Muscle layer of colon (tissue), 2 donors: ENCODE measurements at regions not wholly inside any gene's neighbourhood (a gene's known extent, or its start where the extent isn't known, plus 50 kb on each side); places are given as distances from the start of the nearest gene placed in this dataset.
"Not testable (repeated sequence)": the region's sequence is repeated elsewhere in the genome, so short reads cannot be mapped to it uniquely, and the experiment has no call there.

Source experiments
- H3K27ac ChIP-seq: one replicate; pipeline ENCODE4 v1.7.0; 2013; ENCODE audit warnings: low read depth, mild to moderate bottlenecking, low read length, moderate library complexity
- H3K27me3 ChIP-seq, 2 donors: one replicate each; pipeline ENCODE4 v1.7.0; 2013; ENCODE audit warnings: low read length in 2 of 2, mild to moderate bottlenecking in 2 of 2; ENCODE audit not compliant: insufficient read depth in 2 of 2, control insufficient read depth in 1 of 2
- H3K36me3 ChIP-seq: one replicate; pipeline ENCODE4 v1.7.0; 2013; ENCODE audit warnings: mild to moderate bottlenecking, low read length; ENCODE audit not compliant: insufficient read depth
- H3K4me1 ChIP-seq: one replicate; pipeline ENCODE4 v1.7.0; 2013; ENCODE audit warnings: mild to moderate bottlenecking, low read length; ENCODE audit not compliant: insufficient read depth
- H3K4me3 ChIP-seq, 2 donors: one replicate each; pipeline ENCODE4 v1.7.0; 2013; ENCODE audit warnings: low read length in 2 of 2, low read depth in 1 of 2, mild to moderate bottlenecking in 1 of 2, moderate library complexity in 1 of 2
- H3K9ac ChIP-seq: one replicate; pipeline ENCODE4 v1.7.0; 2013; ENCODE audit warnings: low read length
- H3K9me3 ChIP-seq: one replicate; pipeline ENCODE4 v1.7.0; 2013; ENCODE audit warnings: mild to moderate bottlenecking, low read length
- donor health status: abdominal sarcoma.
- donor health status: Adenocarcinoma of cecum.

DNA sequence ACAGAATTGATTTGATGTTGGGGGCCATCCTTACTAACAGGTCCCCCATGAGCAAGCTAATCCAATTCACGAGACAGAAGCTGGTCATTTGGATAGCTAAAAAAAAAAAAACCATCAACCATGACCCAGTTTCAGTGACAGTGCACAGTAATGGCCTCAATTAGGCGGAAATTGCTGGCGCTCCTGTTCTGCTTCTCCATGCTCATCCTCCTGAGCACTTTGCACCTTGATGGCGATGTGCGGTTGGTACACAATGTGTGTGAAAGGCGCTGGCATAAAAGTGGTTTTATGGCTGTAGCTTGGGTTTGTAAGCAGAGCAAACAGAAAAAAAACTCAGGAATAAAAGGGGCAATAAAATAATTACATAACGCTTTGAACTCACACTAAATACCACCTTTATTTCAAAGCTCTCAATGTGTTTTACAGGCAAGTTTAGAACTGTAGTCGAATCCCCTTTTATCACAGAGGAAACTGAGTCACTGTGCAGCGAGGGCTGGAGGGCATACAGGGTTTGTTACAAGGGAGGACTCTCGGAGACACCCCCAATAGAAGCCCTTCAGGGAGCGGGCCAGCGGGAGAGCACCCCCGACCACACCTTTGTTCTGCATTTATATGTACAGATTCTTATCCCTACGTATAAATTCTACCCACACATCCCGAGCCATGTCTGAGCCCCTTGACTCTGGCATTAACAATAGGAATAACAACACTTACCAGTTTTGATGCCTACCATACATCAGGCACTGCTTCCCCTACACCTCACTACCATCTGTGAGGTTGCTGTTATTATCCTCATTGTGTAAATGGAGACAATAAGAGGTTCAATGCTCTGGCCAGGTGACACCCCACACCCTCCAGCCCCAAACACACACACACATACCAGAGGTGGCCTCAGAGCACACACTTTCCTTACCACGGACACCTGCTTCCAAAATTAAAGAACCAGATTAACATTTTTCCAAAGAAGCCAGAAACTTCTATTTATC is 213.5 kb upstream of the IRF2BP2 start:
- no peak overlapping the region for H3K9ac ChIP-seq
- no peaks in the 10 kb centered on the region for H3K9me3 ChIP-seq
- H3K27ac ChIP-seq = no peak overlapping the region
- no peaks in the 10 kb centered on the region for H3K36me3 ChIP-seq
- H3K27me3 ChIP-seq = no peaks in the 10 kb centered on the region
- peaks cover 6% of the 10 kb centered on the region for H3K4me1 ChIP-seq
- H3K4me3 ChIP-seq = no peak overlapping the region

DNA sequence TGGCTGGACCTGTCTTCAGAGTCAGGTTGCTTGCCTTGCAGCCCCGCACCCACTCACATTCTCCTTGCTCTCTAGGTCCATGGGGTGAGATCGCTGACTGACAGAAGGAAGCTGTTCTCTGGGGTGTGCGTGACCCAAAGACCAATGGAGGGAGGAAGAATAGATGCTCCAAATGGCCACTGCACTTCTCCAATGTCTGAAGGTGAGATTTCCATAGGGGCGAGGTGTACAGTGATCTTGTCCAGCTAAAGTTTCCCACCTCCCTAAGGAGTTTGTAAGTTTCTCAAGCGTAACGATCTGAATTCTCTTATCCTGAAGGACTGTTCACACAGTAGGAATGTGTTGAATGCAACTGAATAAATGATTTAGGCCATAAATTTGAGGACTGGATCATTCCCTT is 211.9 kb upstream of the IRF2BP2 start:
- no peak overlapping the region for H3K27ac ChIP-seq
- H3K36me3 ChIP-seq = no peaks in the 10 kb centered on the region
- no peaks in the 10 kb centered on the region for H3K9me3 ChIP-seq
- H3K4me3 ChIP-seq = no peak overlapping the region
- no peaks in the 10 kb centered on the region for H3K27me3 ChIP-seq
- no peak overlapping the region for H3K9ac ChIP-seq
- peaks cover 16% of the 10 kb centered on the region for H3K4me1 ChIP-seq

DNA sequence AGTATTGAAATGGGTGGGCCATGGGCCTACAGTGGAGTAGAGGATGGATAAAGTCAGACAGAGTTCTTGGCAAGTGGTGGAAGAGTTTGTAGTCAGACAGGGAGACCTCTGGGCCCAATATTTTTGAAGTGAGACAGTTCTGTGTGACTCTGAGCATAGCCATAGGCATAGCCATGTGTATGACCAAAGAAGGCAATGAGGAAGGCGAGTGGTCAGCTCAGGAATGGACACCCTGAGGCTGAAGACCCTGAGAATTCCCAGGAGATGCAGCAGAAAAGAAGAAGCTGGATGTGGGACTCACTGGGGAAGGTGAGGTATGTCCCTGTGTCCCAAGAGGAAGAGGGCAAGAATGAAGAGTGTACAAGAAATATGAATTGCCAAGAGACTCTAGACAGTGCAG is 210.6 kb upstream of the IRF2BP2 start:
- peaks cover 16% of the 10 kb centered on the region for H3K4me1 ChIP-seq
- H3K27me3 ChIP-seq = no peaks in the 10 kb centered on the region
- no peak overlapping the region for H3K27ac ChIP-seq
- H3K9ac ChIP-seq = no peak overlapping the region
- H3K9me3 ChIP-seq = no peaks in the 10 kb centered on the region
- no peaks in the 10 kb centered on the region for H3K36me3 ChIP-seq
- no peak overlapping the region for H3K4me3 ChIP-seq

DNA sequence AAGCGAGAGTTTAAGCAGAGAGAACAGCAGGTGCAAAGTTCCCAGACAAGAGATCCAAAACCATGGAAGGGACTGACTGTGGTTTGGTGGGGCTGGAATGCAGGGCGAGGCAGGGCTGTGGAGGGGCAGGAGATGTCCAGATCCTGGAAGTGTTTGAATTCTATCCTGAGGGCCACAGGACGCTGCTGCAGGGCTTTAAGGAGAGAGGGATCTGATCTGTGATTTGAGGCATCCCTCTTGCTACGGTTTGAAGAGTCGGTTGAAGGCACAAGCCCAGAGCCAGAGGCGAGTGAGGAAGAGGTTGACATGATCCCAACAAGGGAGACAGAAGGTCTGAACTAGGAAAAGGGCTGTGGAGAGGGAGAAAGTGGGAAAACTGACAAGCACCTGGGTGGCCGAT is 209.9 kb upstream of the IRF2BP2 start:
- H3K36me3 ChIP-seq, H3K27ac ChIP-seq, H3K9ac ChIP-seq, H3K4me3 ChIP-seq, H3K9me3 ChIP-seq, H3K27me3 ChIP-seq: not testable (repeated sequence)
- H3K4me1 ChIP-seq = peaks cover 16% of the 10 kb centered on the region

DNA sequence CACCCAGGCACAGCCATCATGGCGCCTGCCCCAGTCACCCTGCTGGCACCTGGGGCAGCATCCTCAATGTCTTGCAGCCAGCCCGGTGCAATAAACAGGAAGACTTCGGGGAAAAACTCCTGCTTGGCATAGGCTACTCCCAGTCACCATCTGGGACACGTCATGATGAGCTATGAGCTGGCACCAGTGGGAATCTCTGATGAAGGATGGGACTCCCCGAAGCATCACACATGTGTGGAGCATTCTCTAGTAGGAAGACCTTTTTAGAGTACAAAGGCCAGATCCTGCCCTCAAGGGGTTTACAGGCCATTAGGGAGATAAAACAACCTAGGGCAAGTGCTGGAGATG is 208.0 kb upstream of the IRF2BP2 start:
- Histone ChIP-seq H3K4me1 (peaks cover 16% of the 10 kb centered on the region), H3K27ac (peak overlapping the region; percentile 58)
- H3K36me3 ChIP-seq, H3K27me3 ChIP-seq, H3K9ac ChIP-seq, H3K9me3 ChIP-seq, H3K4me3 ChIP-seq: not testable (repeated sequence)

DNA sequence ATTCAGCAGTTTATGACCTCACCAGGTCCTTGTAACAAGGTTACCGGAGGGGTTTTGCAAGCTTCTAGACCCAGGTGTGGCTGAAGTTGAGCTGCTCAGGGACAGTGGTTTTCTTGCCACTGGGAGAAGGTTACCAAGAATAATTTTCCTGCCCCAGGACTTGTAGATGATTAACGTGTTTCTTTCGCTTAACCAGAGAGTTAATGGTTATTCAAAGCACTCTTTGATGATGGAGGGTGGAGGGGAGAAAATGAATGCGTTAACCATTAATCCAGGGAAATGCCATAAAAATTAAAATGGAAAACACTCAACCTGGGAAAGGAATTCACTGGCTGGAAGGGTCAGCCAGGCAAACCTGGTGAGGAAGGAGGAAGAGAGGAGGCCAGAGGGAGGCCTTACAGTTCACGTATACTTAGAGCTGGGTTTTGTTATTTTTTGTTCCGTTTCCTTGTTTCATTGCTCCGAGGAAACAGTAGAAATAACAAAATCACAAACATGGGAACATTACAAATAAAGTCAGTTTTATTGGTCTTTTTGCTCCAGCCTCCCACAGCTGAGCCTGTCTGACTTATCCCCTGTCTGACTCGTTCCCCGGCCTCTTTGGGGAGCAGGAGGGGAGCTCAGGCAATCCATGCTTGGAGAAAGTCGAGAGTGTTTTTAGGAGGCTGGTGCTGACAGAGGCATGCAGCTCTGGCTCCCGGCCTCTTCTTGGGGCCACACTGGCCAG is 207.5 kb upstream of the IRF2BP2 start:
- H3K27me3 ChIP-seq, H3K9ac ChIP-seq, H3K36me3 ChIP-seq, H3K9me3 ChIP-seq, H3K4me3 ChIP-seq: not testable (repeated sequence)
- H3K4me1 ChIP-seq = peaks cover 16% of the 10 kb centered on the region
- H3K27ac ChIP-seq = peak overlapping the region; percentile 58

DNA sequence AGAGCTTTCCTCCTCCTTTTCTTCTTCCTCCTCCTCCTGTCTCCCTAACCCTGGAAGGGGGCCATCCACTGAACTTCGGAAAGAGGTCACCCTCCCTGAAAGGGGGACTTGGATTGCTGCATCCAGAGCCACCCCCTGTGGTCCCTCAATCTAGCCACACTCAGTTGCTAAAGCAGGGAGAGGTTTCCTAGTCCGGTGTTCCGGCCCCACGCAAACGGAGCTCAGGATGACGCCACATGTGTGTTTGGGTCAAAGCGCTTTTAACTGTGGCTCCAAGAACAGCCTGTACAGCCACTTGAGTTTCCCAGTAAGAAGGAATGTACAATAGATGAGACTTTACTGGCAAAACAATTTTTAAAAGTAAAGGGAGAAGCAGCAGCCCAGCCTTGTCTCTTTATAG is 206.9 kb upstream of the IRF2BP2 start:
- Histone ChIP-seq H3K27ac (peak overlapping the region; percentile 58), H3K4me1 (peaks cover 16% of the 10 kb centered on the region)
- H3K4me3 ChIP-seq, H3K36me3 ChIP-seq, H3K27me3 ChIP-seq, H3K9ac ChIP-seq, H3K9me3 ChIP-seq: not testable (repeated sequence)

DNA sequence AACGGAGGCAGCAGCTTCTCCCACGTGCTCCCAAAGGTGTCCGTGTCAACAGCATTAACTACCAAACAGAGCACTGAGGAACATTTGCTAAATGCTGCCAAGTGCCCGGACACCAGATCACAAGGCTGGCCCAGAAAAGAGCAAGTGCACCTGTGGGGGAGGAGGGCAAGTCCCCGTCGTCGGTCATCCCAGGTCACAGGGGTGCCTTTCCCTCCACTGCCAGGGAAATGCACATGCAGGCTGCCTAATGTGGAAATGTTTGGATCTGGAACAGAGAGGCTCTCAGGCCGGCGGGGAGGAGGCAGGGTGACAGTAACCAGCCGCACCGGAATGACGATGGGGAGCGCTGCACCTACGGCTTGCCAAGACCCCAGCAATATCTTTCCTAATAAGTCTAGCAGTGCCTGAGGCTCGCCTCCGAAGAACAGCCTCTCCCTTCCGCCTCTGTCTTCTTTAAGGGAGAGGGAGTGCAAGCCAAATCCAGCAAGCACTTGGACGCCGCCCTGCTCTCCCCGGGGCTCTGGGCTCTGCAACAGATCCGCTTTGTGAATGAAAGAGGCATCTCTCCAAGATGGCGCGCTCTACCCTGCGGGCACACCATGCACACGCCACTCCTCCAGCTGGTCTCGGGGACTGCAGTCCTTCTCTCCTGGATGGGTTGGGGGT is 206.3 kb upstream of the IRF2BP2 start:
- H3K4me3 ChIP-seq, H3K27ac ChIP-seq, H3K9me3 ChIP-seq, H3K36me3 ChIP-seq, H3K27me3 ChIP-seq, H3K9ac ChIP-seq: not testable (repeated sequence)
- H3K4me1 ChIP-seq = peaks cover 16% of the 10 kb centered on the region

DNA sequence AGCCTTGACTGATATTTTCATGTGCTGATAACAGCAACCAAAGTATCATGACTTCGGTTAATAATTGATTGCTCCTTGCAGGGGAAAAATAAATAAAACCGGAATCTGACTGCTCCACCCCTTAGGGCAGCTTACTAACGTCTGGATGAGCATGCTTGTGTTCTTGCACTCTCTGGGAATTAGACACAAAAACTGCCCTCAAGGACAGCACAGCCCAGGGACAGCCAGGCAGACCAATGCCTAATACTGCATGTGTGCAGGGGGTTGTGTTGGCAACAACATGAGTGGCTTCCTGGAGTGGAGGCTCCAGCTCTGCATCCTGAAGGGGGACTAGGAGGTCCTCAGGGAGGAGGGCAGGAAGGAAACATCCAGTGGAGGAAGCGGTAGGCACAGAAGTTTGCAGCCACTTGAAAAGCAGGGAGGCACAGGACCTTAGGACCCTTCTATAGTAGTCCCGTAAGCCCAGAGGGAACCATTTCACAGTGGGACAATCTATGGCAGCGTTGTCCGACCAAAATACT is 205.4 kb upstream of the IRF2BP2 start:
- H3K27ac ChIP-seq, H3K9ac ChIP-seq, H3K4me3 ChIP-seq, H3K27me3 ChIP-seq, H3K4me1 ChIP-seq, H3K9me3 ChIP-seq, H3K36me3 ChIP-seq: not testable (repeated sequence)

DNA sequence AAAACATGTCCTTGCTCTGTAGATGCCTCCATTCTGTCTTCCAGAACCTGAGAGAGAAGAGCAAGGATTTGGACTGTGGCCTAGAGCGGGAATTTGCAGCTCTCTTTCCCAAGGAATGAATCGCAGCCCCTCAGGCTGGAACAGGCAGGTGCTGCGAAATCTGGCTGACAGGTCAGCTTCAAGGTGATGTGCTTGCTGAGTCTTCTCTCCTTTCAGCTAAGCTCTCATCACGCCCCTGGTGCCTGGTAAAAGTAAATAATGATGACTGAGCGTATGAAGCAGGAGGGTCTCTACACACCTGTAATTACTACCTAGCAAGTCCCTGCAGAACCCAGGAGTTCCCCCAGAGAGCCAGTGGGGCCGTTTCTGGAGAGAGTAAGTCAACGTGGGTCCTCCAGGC is 204.3 kb upstream of the IRF2BP2 start:
- H3K36me3 ChIP-seq, H3K27ac ChIP-seq, H3K9ac ChIP-seq, H3K9me3 ChIP-seq, H3K4me3 ChIP-seq, H3K27me3 ChIP-seq: not testable (repeated sequence)
- peaks cover 14% of the 10 kb centered on the region for H3K4me1 ChIP-seq

DNA sequence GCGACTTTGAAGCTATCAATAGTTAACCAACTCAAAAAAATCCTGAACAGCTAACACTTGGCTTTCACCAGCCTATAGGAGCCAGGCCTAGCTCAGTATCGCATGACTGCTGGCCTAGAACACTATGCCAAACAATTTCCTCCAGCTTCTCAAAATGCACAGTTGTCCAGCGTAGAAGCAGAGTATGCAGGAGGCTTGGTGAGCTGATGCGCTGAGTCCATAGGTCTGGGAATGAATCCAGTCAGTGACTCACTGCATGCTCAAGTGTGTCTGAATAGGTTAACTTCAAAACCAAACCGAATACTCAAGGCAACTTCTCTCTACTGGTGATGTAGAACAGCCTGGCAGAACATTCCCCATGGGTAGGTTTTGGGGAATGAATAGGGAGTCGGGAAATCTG is 201.8 kb upstream of the IRF2BP2 start:
- not testable (repeated sequence) for H3K4me1 ChIP-seq, H3K9ac ChIP-seq, H3K9me3 ChIP-seq, H3K27ac ChIP-seq, H3K4me3 ChIP-seq, H3K36me3 ChIP-seq, H3K27me3 ChIP-seq
